AG04449 (cell line): ENCODE measurements at regions not wholly inside any gene's neighbourhood (a gene's known extent, or its start where the extent isn't known, plus 50 kb on each side); places are given as distances from the start of the nearest gene placed in this dataset.

Source experiments
- CTCF ChIA-PET: fragments of 350-600 bp; formaldehyde crosslinking; extraction: SDS; loops from one replicate; lab custom pipeline; 2021; ENCODE audit warnings: antibody characterized with exemption; lab: Yijun Ruan, JAX
- POLR2A ChIA-PET: fragments of 400-600, 350-600 bp; formaldehyde crosslinking; extraction: SDS; loops from one replicate; lab custom pipeline; 2020; ENCODE audit warnings: antibody characterized with exemption, inconsistent platforms; lab: Yijun Ruan, JAX
- DNase-seq: peaks from one replicate; pipeline ENCODE4 v3.0.0-alpha.2; 2010; ENCODE audit warnings: low read depth, low spot score
- H3K4me3 ChIP-seq: 2 replicates; pipeline ENCODE4 v1.5.1; 2011; ENCODE audit warnings: low read depth, mild to moderate bottlenecking, control low read depth, low read length
- CTCF ChIP-seq: IDR thresholded peaks from one replicate; pipeline ENCODE4 v1.5.1; 2011; ENCODE audit warnings: mild to moderate bottlenecking, moderate library complexity, low read length, control low read depth, inconsistent platforms; ENCODE audit not compliant: insufficient read depth; ENCODE audit errors: missing control alignments

GRCh38 chr18:1805521-1805920 is 765.8 kb downstream of the METTL4 start:
- CTCF ChIA-PET = no interaction called here
- TF ChIP-seq CTCF = no peak
- no peak for DNase-seq

GRCh38 chr18:1806884-1807615 is 764.3 kb downstream of the METTL4 start:
- POLR2A ChIA-PET = no interaction called here
- DNase-seq = no peak
- TF ChIP-seq CTCF = no peak
- no peak overlapping the region for H3K4me3 ChIP-seq
- CTCF ChIA-PET = no interaction called here

More at GRCh38 chr18:1805521-1805920, 765.8 kb downstream of the METTL4 start:
- no peak overlapping the region for H3K4me3 ChIP-seq
- POLR2A ChIA-PET = no interaction called here

GRCh38 chr18:1811282-1811681 is 760.0 kb downstream of the METTL4 start:
- ChIA-PET POLR2A (no interaction called here), CTCF (no interaction called here)
- TF ChIP-seq CTCF = no peak

GRCh38 chr18:1825296-1825695 is 746.0 kb downstream of the METTL4 start:
- ChIA-PET POLR2A (no interaction called here), CTCF (no interaction called here)
- no peak for DNase-seq

More at GRCh38 chr18:1811282-1811681, 760.0 kb downstream of the METTL4 start:
- DNase-seq = no peak
- H3K4me3 ChIP-seq = no peak overlapping the region

GRCh38 chr18:1840878-1841277 is 730.4 kb downstream of the METTL4 start:
- TF ChIP-seq CTCF = no peak
- DNase-seq = no peak
- POLR2A ChIA-PET = no interaction called here
- no peak overlapping the region for H3K4me3 ChIP-seq
- CTCF ChIA-PET = no interaction called here

More at GRCh38 chr18:1825296-1825695, 746.0 kb downstream of the METTL4 start:
- H3K4me3 ChIP-seq = no peak overlapping the region
- no peak for TF ChIP-seq CTCF

GRCh38 chr18:1846640-1847039 is 724.7 kb downstream of the METTL4 start:
- no peak overlapping the region for H3K4me3 ChIP-seq
- DNase-seq = no peak
- no peak for TF ChIP-seq CTCF
- ChIA-PET CTCF (no interaction called here), POLR2A (no interaction called here)
